GM23338 (cell line): ENCODE measurements at regions not wholly inside any gene's neighbourhood (a gene's known extent, or its start where the extent isn't known, plus 50 kb on each side); places are given as distances from the start of the nearest gene placed in this dataset.

Experiments
- ATAC-seq: fragments of 200-7000 bp; cut with Tn5 transposase; 3 replicates; pipeline ENCODE4 v1.9.1; 2020
- DNase-seq: peaks from one replicate; pipeline ENCODE4 v3.0.0-alpha.2; 2015; ENCODE audit warnings: low spot score
- H2AFZ ChIP-seq: fragments of 200-600 bp; sonication (generic); 2 replicates; pipeline ENCODE4 v1.8.0; 2016; ENCODE audit warnings: antibody characterized with exemption, mild to moderate bottlenecking, moderate library complexity
- H3F3A ChIP-seq: fragments of 200-600 bp; sonication (generic); replicated peaks from 2 replicates; pipeline ENCODE4 v1.8.0; 2017; ENCODE audit warnings: antibody characterized with exemption, mixed run types, low read depth
- H3K27ac ChIP-seq: fragments of 200-600 bp; sonication (generic); 2 replicates; pipeline ENCODE4 v1.6.1; 2016; ENCODE audit warnings: low read depth
- H3K27me3 ChIP-seq: fragments of 200-600 bp; sonication (generic); 2 replicates; pipeline ENCODE4 v1.8.0; 2016; ENCODE audit warnings: mild to moderate bottlenecking, mixed run types, moderate library complexity; ENCODE audit not compliant: insufficient read depth
- H3K36me3 ChIP-seq: fragments of 200-600 bp; sonication (generic); 2 replicates; pipeline ENCODE4 v1.8.0; 2016; ENCODE audit warnings: mild to moderate bottlenecking; ENCODE audit not compliant: insufficient read depth
- H3K4me1 ChIP-seq: fragments of 200-600 bp; sonication (generic); 2 replicates; pipeline ENCODE4 v1.8.0; 2016; ENCODE audit warnings: mild to moderate bottlenecking, moderate library complexity; ENCODE audit not compliant: insufficient read depth
- H3K4me2 ChIP-seq: fragments of 200-600 bp; sonication (generic); 2 replicates; pipeline ENCODE4 v1.7.1; 2017; ENCODE audit warnings: mixed run types
- H3K4me3 ChIP-seq: fragments of 200-600 bp; sonication (generic); 2 replicates; pipeline ENCODE4 v1.6.1; 2016; ENCODE audit warnings: mixed run types
- H3K79me2 ChIP-seq: fragments of 200-600 bp; sonication (generic); replicated peaks from 2 replicates; pipeline ENCODE4 v1.8.0; 2017; ENCODE audit warnings: mild to moderate bottlenecking; ENCODE audit not compliant: insufficient read depth
- H3K9me2 ChIP-seq: fragments of 200-600 bp; sonication (generic); 2 replicates; pipeline ENCODE4 v1.8.0; 2017; ENCODE audit not compliant: insufficient read depth
- H4K20me1 ChIP-seq: fragments of 200-600 bp; sonication (generic); replicated peaks from 2 replicates; pipeline ENCODE4 v1.8.0; 2017; ENCODE audit warnings: mild to moderate bottlenecking; ENCODE audit not compliant: insufficient read depth
- H3K27ac Mint-ChIP-seq: 2 replicates; pipeline ENCODE4 v1.8.0; 2020; ENCODE audit warnings: inconsistent platforms, mild to moderate bottlenecking, moderate library complexity, mixed read lengths
- H3K27me3 Mint-ChIP-seq: 3 replicates; pipeline ENCODE4 v1.8.0; 2022; ENCODE audit warnings: low read depth, mild to moderate bottlenecking, moderate library complexity, mixed read lengths, inconsistent platforms; ENCODE audit not compliant: insufficient read depth, poor library complexity
- H3K36me3 Mint-ChIP-seq: 3 replicates; pipeline ENCODE4 v1.8.0; 2021; ENCODE audit warnings: low read depth, mild to moderate bottlenecking, inconsistent platforms, moderate library complexity, mixed read lengths
- H3K4me1 Mint-ChIP-seq: 3 replicates; pipeline ENCODE4 v1.8.0; 2020; ENCODE audit warnings: mild to moderate bottlenecking, inconsistent platforms, mixed read lengths
- H3K4me3 Mint-ChIP-seq: 3 replicates; pipeline ENCODE4 v1.8.0; 2021; ENCODE audit warnings: moderate library complexity, mild to moderate bottlenecking, inconsistent platforms, mixed read lengths
- H3K9me3 Mint-ChIP-seq: 3 replicates; pipeline ENCODE4 v1.8.0; 2020; ENCODE audit warnings: moderate library complexity, mild to moderate bottlenecking, inconsistent platforms, mixed read lengths
- CREB1 ChIP-seq: fragments of 250-450 bp; sonication (Bioruptor Pico); IDR thresholded peaks from 2 replicates; pipeline ENCODE4 v1.5.0; 2020; ENCODE audit warnings: low read depth, mild to moderate bottlenecking, moderate library complexity
- EZH2 ChIP-seq: fragments of 200-600 bp; sonication (generic); IDR thresholded peaks from one replicate; pipeline ENCODE4 v1.8.0; 2017; ENCODE audit warnings: antibody characterized with exemption, mild to moderate bottlenecking, low read depth; ENCODE audit not compliant: unreplicated experiment
- EZH2phosphoT487 ChIP-seq: fragments of 200-600 bp; sonication (generic); IDR thresholded peaks from one replicate; pipeline ENCODE4 v1.8.1; 2018; ENCODE audit warnings: antibody characterized with exemption; ENCODE audit not compliant: unreplicated experiment
- JUNB ChIP-seq: IDR thresholded peaks from one replicate; pipeline ENCODE4 v1.6.1; 2016; ENCODE audit warnings: antibody characterized with exemption; ENCODE audit not compliant: unreplicated experiment
- NANOG ChIP-seq: IDR thresholded peaks from 2 replicates; pipeline ENCODE4 v1.6.1; 2016; ENCODE audit warnings: antibody characterized with exemption, borderline replicate concordance
- POLR2AphosphoS5 ChIP-seq: IDR thresholded peaks from 2 replicates; pipeline ENCODE4 v1.6.1; 2016; ENCODE audit warnings: antibody characterized with exemption, low read depth
- STAT1 ChIP-seq: IDR thresholded peaks from one replicate; pipeline ENCODE4 v1.6.1; 2016; ENCODE audit warnings: antibody characterized with exemption; ENCODE audit not compliant: unreplicated experiment
- ZNF114 ChIP-seq: fragments of 250-450 bp; sonication (Bioruptor Pico); IDR thresholded peaks from 2 replicates; pipeline ENCODE4 v1.5.0; 2020; ENCODE audit warnings: mild to moderate bottlenecking, moderate library complexity
- ZNF331 ChIP-seq: fragments of 250-450 bp; sonication (Bioruptor Pico); IDR thresholded peaks from 2 replicates; pipeline ENCODE4 v1.5.0; 2020; ENCODE audit warnings: low read depth, mild to moderate bottlenecking, moderate library complexity
- TF ChIP-seq, protein P1 (sequence below), 2 experiments: fragments of 200-600 bp in 1 of 2; sonication (generic) in 1 of 2; conservative IDR thresholded peaks; 2 replicates each; pipeline versions ENCODE4 v1.5.1 to v1.6.1; 2016 to 2017; ENCODE audit warnings: antibody characterized with exemption in 2 of 2, low read depth in 2 of 2, mild to moderate bottlenecking in 2 of 2, moderate library complexity in 1 of 2
- TF ChIP-seq, protein P2 (sequence below): IDR thresholded peaks from one replicate; pipeline ENCODE4 v1.6.1; 2018; ENCODE audit warnings: antibody characterized with exemption; ENCODE audit not compliant: unreplicated experiment
- TF ChIP-seq, protein P3 (sequence below): fragments of 250-450 bp; sonication (Bioruptor Pico); IDR thresholded peaks from 2 replicates; pipeline ENCODE4 v1.5.0; 2020; ENCODE audit warnings: mild to moderate bottlenecking, moderate library complexity
- TF ChIP-seq, protein P4 (sequence below): IDR thresholded peaks from 2 replicates; pipeline ENCODE4 v1.6.1; 2016; ENCODE audit warnings: antibody characterized with exemption

DNA sequence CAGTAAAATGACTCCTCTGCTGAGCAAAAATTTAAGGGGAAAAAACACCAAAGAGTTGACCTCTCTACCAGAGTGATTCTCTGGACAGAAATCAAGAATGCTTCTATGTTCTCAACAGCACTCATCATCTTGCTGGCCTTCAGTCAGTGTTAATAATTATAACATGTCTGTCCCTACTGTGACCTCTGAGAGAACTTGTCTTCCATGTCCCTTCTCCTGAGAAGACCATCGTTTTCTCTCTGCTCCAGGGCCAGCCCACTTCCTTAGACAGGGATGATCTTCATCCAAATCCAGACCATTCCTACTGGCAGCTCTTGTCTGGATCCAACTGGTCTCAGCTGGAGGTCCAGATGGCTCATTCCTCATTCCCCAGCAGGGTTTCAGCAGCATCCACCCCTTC is 139.0 kb upstream of the NECTIN3 start:
- H3K27ac Mint-ChIP-seq: no peak overlapping the region
- Histone ChIP-seq H3K4me2 (no peak overlapping the region), H3K4me1 (no peaks in the 10 kb centered on the region), H3K27me3 (no peaks in the 10 kb centered on the region), H2AFZ (no peak overlapping the region), H3K36me3 (no peaks in the 10 kb centered on the region), H3F3A (no peaks in the 10 kb centered on the region), H3K4me3 (no peak overlapping the region), H3K27ac (no peak overlapping the region), H4K20me1 (no peaks in the 10 kb centered on the region), H3K79me2 (no peaks in the 10 kb centered on the region), H3K9me2 (no peaks in the 10 kb centered on the region)
- DNase-seq (no peak), ATAC-seq (no peak)
- no peaks in the 10 kb centered on the region for H3K4me1 Mint-ChIP-seq
- no peaks in the 10 kb centered on the region for H3K27me3 Mint-ChIP-seq
- H3K9me3 Mint-ChIP-seq: no peaks in the 10 kb centered on the region
- no peak overlapping the region for H3K4me3 Mint-ChIP-seq
- no peaks in the 10 kb centered on the region for H3K36me3 Mint-ChIP-seq
- TF ChIP-seq CREB1 (no peak), STAT1 (no peak), POLR2AphosphoS5 (no peak), ZNF331 (CRISPR knock-in tag) (no peak), EZH2phosphoT487 (no peak), EZH2 (no peak), ZNF114 (CRISPR knock-in tag) (no peak), NANOG (no peak), JUNB (no peak)
- TF ChIP-seq, protein P1, sequence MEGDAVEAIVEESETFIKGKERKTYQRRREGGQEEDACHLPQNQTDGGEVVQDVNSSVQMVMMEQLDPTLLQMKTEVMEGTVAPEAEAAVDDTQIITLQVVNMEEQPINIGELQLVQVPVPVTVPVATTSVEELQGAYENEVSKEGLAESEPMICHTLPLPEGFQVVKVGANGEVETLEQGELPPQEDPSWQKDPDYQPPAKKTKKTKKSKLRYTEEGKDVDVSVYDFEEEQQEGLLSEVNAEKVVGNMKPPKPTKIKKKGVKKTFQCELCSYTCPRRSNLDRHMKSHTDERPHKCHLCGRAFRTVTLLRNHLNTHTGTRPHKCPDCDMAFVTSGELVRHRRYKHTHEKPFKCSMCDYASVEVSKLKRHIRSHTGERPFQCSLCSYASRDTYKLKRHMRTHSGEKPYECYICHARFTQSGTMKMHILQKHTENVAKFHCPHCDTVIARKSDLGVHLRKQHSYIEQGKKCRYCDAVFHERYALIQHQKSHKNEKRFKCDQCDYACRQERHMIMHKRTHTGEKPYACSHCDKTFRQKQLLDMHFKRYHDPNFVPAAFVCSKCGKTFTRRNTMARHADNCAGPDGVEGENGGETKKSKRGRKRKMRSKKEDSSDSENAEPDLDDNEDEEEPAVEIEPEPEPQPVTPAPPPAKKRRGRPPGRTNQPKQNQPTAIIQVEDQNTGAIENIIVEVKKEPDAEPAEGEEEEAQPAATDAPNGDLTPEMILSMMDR (conservative IDR thresholded peaks at IDR 0.05; ENCODE audit: low read depth in 2 of 2): no peak
- TF ChIP-seq, protein P2, sequence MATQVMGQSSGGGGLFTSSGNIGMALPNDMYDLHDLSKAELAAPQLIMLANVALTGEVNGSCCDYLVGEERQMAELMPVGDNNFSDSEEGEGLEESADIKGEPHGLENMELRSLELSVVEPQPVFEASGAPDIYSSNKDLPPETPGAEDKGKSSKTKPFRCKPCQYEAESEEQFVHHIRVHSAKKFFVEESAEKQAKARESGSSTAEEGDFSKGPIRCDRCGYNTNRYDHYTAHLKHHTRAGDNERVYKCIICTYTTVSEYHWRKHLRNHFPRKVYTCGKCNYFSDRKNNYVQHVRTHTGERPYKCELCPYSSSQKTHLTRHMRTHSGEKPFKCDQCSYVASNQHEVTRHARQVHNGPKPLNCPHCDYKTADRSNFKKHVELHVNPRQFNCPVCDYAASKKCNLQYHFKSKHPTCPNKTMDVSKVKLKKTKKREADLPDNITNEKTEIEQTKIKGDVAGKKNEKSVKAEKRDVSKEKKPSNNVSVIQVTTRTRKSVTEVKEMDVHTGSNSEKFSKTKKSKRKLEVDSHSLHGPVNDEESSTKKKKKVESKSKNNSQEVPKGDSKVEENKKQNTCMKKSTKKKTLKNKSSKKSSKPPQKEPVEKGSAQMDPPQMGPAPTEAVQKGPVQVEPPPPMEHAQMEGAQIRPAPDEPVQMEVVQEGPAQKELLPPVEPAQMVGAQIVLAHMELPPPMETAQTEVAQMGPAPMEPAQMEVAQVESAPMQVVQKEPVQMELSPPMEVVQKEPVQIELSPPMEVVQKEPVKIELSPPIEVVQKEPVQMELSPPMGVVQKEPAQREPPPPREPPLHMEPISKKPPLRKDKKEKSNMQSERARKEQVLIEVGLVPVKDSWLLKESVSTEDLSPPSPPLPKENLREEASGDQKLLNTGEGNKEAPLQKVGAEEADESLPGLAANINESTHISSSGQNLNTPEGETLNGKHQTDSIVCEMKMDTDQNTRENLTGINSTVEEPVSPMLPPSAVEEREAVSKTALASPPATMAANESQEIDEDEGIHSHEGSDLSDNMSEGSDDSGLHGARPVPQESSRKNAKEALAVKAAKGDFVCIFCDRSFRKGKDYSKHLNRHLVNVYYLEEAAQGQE: no peak
- TF ChIP-seq, protein P3, sequence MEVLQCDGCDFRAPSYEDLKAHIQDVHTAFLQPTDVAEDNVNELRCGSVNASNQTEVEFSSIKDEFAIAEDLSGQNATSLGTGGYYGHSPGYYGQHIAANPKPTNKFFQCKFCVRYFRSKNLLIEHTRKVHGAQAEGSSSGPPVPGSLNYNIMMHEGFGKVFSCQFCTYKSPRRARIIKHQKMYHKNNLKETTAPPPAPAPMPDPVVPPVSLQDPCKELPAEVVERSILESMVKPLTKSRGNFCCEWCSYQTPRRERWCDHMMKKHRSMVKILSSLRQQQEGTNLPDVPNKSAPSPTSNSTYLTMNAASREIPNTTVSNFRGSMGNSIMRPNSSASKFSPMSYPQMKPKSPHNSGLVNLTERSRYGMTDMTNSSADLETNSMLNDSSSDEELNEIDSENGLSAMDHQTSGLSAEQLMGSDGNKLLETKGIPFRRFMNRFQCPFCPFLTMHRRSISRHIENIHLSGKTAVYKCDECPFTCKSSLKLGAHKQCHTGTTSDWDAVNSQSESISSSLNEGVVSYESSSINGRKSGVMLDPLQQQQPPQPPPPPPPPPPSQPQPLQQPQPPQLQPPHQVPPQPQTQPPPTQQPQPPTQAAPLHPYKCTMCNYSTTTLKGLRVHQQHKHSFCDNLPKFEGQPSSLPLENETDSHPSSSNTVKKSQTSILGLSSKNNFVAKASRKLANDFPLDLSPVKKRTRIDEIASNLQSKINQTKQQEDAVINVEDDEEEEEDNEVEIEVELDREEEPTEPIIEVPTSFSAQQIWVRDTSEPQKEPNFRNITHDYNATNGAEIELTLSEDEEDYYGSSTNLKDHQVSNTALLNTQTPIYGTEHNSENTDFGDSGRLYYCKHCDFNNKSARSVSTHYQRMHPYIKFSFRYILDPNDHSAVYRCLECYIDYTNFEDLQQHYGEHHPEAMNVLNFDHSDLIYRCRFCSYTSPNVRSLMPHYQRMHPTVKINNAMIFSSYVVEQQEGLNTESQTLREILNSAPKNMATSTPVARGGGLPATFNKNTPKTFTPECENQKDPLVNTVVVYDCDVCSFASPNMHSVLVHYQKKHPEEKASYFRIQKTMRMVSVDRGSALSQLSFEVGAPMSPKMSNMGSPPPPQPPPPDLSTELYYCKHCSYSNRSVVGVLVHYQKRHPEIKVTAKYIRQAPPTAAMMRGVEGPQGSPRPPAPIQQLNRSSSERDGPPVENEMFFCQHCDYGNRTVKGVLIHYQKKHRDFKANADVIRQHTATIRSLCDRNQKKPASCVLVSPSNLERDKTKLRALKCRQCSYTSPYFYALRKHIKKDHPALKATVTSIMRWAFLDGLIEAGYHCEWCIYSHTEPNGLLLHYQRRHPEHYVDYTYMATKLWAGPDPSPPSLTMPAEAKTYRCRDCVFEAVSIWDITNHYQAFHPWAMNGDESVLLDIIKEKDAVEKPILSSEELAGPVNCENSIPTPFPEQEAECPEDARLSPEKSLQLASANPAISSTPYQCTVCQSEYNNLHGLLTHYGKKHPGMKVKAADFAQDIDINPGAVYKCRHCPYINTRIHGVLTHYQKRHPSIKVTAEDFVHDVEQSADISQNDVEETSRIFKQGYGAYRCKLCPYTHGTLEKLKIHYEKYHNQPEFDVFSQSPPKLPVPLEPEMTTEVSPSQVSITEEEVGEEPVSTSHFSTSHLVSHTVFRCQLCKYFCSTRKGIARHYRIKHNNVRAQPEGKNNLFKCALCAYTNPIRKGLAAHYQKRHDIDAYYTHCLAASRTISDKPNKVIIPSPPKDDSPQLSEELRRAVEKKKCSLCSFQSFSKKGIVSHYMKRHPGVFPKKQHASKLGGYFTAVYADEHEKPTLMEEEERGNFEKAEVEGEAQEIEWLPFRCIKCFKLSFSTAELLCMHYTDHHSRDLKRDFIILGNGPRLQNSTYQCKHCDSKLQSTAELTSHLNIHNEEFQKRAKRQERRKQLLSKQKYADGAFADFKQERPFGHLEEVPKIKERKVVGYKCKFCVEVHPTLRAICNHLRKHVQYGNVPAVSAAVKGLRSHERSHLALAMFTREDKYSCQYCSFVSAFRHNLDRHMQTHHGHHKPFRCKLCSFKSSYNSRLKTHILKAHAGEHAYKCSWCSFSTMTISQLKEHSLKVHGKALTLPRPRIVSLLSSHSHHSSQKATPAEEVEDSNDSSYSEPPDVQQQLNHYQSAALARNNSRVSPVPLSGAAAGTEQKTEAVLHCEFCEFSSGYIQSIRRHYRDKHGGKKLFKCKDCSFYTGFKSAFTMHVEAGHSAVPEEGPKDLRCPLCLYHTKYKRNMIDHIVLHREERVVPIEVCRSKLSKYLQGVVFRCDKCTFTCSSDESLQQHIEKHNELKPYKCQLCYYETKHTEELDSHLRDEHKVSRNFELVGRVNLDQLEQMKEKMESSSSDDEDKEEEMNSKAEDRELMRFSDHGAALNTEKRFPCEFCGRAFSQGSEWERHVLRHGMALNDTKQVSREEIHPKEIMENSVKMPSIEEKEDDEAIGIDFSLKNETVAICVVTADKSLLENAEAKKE (CRISPR knock-in tag): no peak
- TF ChIP-seq, protein P4, sequence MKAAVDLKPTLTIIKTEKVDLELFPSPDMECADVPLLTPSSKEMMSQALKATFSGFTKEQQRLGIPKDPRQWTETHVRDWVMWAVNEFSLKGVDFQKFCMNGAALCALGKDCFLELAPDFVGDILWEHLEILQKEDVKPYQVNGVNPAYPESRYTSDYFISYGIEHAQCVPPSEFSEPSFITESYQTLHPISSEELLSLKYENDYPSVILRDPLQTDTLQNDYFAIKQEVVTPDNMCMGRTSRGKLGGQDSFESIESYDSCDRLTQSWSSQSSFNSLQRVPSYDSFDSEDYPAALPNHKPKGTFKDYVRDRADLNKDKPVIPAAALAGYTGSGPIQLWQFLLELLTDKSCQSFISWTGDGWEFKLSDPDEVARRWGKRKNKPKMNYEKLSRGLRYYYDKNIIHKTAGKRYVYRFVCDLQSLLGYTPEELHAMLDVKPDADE: no peak
